ENCODE measurements at regions not wholly inside any gene's neighbourhood (a gene's known extent, or its start where the extent isn't known, plus 50 kb on each side); places are given as distances from the start of the nearest gene placed in this dataset.

GRCh38 chr10:36075196-36075595 lies 433.1 kb upstream of the FZD8 start:
- TF ChIP-seq CTCF (conservative IDR thresholded peaks at IDR 0.05; ENCODE audit: low read depth, low read length): no peak
- H3K4me3 ChIP-seq (IDR thresholded peaks at IDR 0.05; ENCODE audit: insufficient read depth, low read depth, low read length): no peak overlapping the region
- no peak overlapping the region for H2AFZ ChIP-seq (ENCODE audit: low read depth)
- peaks cover 15% of the 10 kb centered on the region for H3K4me1 ChIP-seq (ENCODE audit: low read depth, poor library complexity, severe bottlenecking)
- H3K27ac ChIP-seq: no peak overlapping the region
- H3K79me2 ChIP-seq (ENCODE audit: insufficient read depth, low read depth): no peaks in the 10 kb centered on the region
- H3K36me3 ChIP-seq (ENCODE audit: insufficient read depth): no peaks in the 10 kb centered on the region
- H3K27me3 ChIP-seq (ENCODE audit: insufficient read depth, low read depth): no peaks in the 10 kb centered on the region
- no peak overlapping the region for H3K4me2 ChIP-seq
- H4K20me1 ChIP-seq (ENCODE audit: insufficient read depth): no peaks in the 10 kb centered on the region
- H3K9ac ChIP-seq: no peak overlapping the region

GRCh38 chr10:36073796-36074345 lies 431.8 kb upstream of the FZD8 start:
- Histone ChIP-seq H3K9ac (no peak overlapping the region), H3K79me2 (ENCODE audit: insufficient read depth, low read depth) (no peaks in the 10 kb centered on the region), H3K4me2 (no peak overlapping the region), H3K27ac (no peak overlapping the region), H3K36me3 (ENCODE audit: insufficient read depth) (no peaks in the 10 kb centered on the region), H3K4me3 (IDR thresholded peaks at IDR 0.05; ENCODE audit: insufficient read depth, low read depth, low read length) (no peak overlapping the region), H3K27me3 (ENCODE audit: insufficient read depth, low read depth) (no peaks in the 10 kb centered on the region), H2AFZ (ENCODE audit: low read depth) (no peak overlapping the region), H4K20me1 (ENCODE audit: insufficient read depth) (no peaks in the 10 kb centered on the region), H3K4me1 (ENCODE audit: low read depth, poor library complexity, severe bottlenecking) (peaks cover 29% of the 10 kb centered on the region)
- no peak for TF ChIP-seq CTCF (conservative IDR thresholded peaks at IDR 0.05; ENCODE audit: low read depth, low read length)

- H3K4me3 ChIP-seq (IDR thresholded peaks at IDR 0.05; ENCODE audit: insufficient read depth, low read depth, low read length): no peak overlapping the region
- H3K4me1 ChIP-seq (ENCODE audit: low read depth, poor library complexity, severe bottlenecking): peaks cover 65% of the 10 kb centered on the region
- H3K27ac ChIP-seq: peak overlapping the region; percentile 73
- TF ChIP-seq CTCF (conservative IDR thresholded peaks at IDR 0.05; ENCODE audit: low read depth, low read length): no peak
- H3K27me3 ChIP-seq (ENCODE audit: insufficient read depth, low read depth): no peaks in the 10 kb centered on the region
- H2AFZ ChIP-seq (ENCODE audit: low read depth): peak overlapping the region; percentile 15; the same call in 1 of the 2 replicates
- no peaks in the 10 kb centered on the region for H3K36me3 ChIP-seq (ENCODE audit: insufficient read depth)
- no peak overlapping the region; the same call in 1 of the 2 replicates for H3K9ac ChIP-seq
- no peaks in the 10 kb centered on the region for H3K79me2 ChIP-seq (ENCODE audit: insufficient read depth, low read depth)
- H3K4me2 ChIP-seq: peak overlapping the region; percentile 75
- no peaks in the 10 kb centered on the region for H4K20me1 ChIP-seq (ENCODE audit: insufficient read depth)
These were observed 426.4 kb upstream of the FZD8 start for GRCh38 chr10:36068542-36068941.

- TF ChIP-seq CTCF (conservative IDR thresholded peaks at IDR 0.05; ENCODE audit: low read depth, low read length): no peak
- H3K4me2 ChIP-seq: peak overlapping the region; percentile 75
These were observed 425.7 kb upstream of the FZD8 start for GRCh38 chr10:36067748-36068147.

More at GRCh38 chr10:36067748-36068147, 425.7 kb upstream of the FZD8 start:
- H3K4me3 ChIP-seq (IDR thresholded peaks at IDR 0.05; ENCODE audit: insufficient read depth, low read depth, low read length): no peak overlapping the region
- no peaks in the 10 kb centered on the region for H4K20me1 ChIP-seq (ENCODE audit: insufficient read depth)
- H3K27ac ChIP-seq: peak overlapping the region; percentile 73; the same call in 1 of the 2 replicates
- no peak overlapping the region; the same call in 1 of the 2 replicates for H3K9ac ChIP-seq
- peak overlapping the region; percentile 27; the same call in 1 of the 2 replicates for H2AFZ ChIP-seq (ENCODE audit: low read depth)
- H3K4me1 ChIP-seq (ENCODE audit: low read depth, poor library complexity, severe bottlenecking): peaks cover 65% of the 10 kb centered on the region
- H3K27me3 ChIP-seq (ENCODE audit: insufficient read depth, low read depth): no peaks in the 10 kb centered on the region
- no peaks in the 10 kb centered on the region for H3K36me3 ChIP-seq (ENCODE audit: insufficient read depth)
- H3K79me2 ChIP-seq (ENCODE audit: insufficient read depth, low read depth): no peaks in the 10 kb centered on the region

Measured in KMS-11 (cell line).